PC-3 (cell line): ENCODE measurements at regions not wholly inside any gene's neighbourhood (a gene's known extent, or its start where the extent isn't known, plus 50 kb on each side); places are given as distances from the start of the nearest gene placed in this dataset.

Source experiments
- ATAC-seq: fragments of 200-7000 bp; cut with Tn5 transposase; 2 replicates; pipeline ENCODE4 v1.9.1; 2020; ENCODE audit warnings: mild to moderate bottlenecking, moderate library complexity
- BruUV-seq: library from RNA; stranded (reverse); fragments of 400-500 nt; replicated peaks from 2 replicates; lab custom pipeline; 2021; lab: Mats Ljungman, UMichigan
- CTCF ChIA-PET: fragments of 300-600 bp; sonication (Branson Sonifier 250); formaldehyde crosslinking; loops from one replicate; lab custom pipeline; 2022; ENCODE audit warnings: antibody characterized with exemption; lab: Charles Lee
- POLR2A ChIA-PET: fragments of 300-600 bp; sonication (Branson Sonifier 250); formaldehyde crosslinking; loops from one replicate; lab custom pipeline; 2022; ENCODE audit warnings: antibody characterized with exemption; ENCODE audit not compliant: unreplicated experiment; lab: Charles Lee
- DNase-seq: peaks from one replicate; pipeline ENCODE4 v3.0.0-alpha.2; 2015
- H2AFZ ChIP-seq: fragments of 300-600 bp; sonication (generic); 2 replicates; pipeline ENCODE4 v1.6.0; 2016; ENCODE audit warnings: antibody characterized with exemption, low read length
- H3F3A ChIP-seq: fragments of 300-600 bp; sonication (generic); one replicate; pipeline ENCODE4 v1.6.0; 2017; ENCODE audit warnings: antibody characterized with exemption, low read length, control low read depth, mild to moderate bottlenecking; ENCODE audit not compliant: unreplicated experiment
- H3K27ac ChIP-seq: fragments of 300-600 bp; sonication (generic); 2 replicates; pipeline ENCODE4 v1.5.1; 2016; ENCODE audit warnings: mild to moderate bottlenecking, low read length
- H3K27me3 ChIP-seq: fragments of 300-600 bp; sonication (generic); 2 replicates; pipeline ENCODE4 v1.6.1; 2016; ENCODE audit warnings: low read length, mixed read lengths
- H3K36me3 ChIP-seq: fragments of 300-600 bp; sonication (generic); 2 replicates; pipeline ENCODE4 v1.6.1; 2016; ENCODE audit warnings: low read depth, mixed run types, low read length, mixed read lengths
- H3K4me1 ChIP-seq: fragments of 300-600 bp; sonication (generic); 2 replicates; pipeline ENCODE4 v1.5.1; 2016; ENCODE audit warnings: low read length; ENCODE audit not compliant: insufficient read depth
- H3K4me2 ChIP-seq: fragments of 300-600 bp; sonication (generic); 2 replicates; pipeline ENCODE4 v1.6.0; 2016; ENCODE audit warnings: low read length
- H3K4me3 ChIP-seq: fragments of 300-600 bp; sonication (generic); 2 replicates; pipeline ENCODE4 v1.5.1; 2016; ENCODE audit warnings: mild to moderate bottlenecking, low read length, mixed read lengths
- H3K79me2 ChIP-seq: fragments of 300-600 bp; sonication (generic); 2 replicates; pipeline ENCODE4 v1.6.1; 2017; ENCODE audit warnings: low read length, mixed read lengths
- H3K9ac ChIP-seq: fragments of 300-600 bp; sonication (generic); 2 replicates; pipeline ENCODE4 v1.6.0; 2016; ENCODE audit warnings: mild to moderate bottlenecking, low read length
- H3K9me2 ChIP-seq: fragments of 300-600 bp; sonication (generic); replicated peaks from 2 replicates; pipeline ENCODE4 v1.6.1; 2016; ENCODE audit warnings: mixed run types, low read length, mixed read lengths
- H3K9me3 ChIP-seq: fragments of 300-600 bp; sonication (generic); 2 replicates; pipeline ENCODE4 v1.6.1; 2016; ENCODE audit warnings: low read length, mixed read lengths
- H4K20me1 ChIP-seq: fragments of 300-600 bp; sonication (generic); 2 replicates; pipeline ENCODE4 v1.6.1; 2016; ENCODE audit warnings: low read length, mixed read lengths
- CTCF ChIP-seq: fragments of 300-600 bp; sonication (generic); conservative IDR thresholded peaks from 2 replicates; pipeline ENCODE4 v1.5.1; 2017; ENCODE audit warnings: antibody characterized with exemption, low read depth, mild to moderate bottlenecking, low read length
- EZH2 ChIP-seq: fragments of 300-600 bp; sonication (generic); IDR thresholded peaks from one replicate; pipeline ENCODE4 v1.6.1; 2017; ENCODE audit warnings: antibody characterized with exemption, mild to moderate bottlenecking, low read length; ENCODE audit not compliant: unreplicated experiment
- EZH2phosphoT487 ChIP-seq: fragments of 300-600 bp; sonication (generic); IDR thresholded peaks from 2 replicates; pipeline ENCODE4 v1.6.1; 2018; ENCODE audit warnings: mild to moderate bottlenecking, antibody characterized with exemption, low read length, borderline replicate concordance
- intact Hi-C: fragments of 100-400 bp; cut with micrococcal nuclease; formaldehyde crosslinking; loops from 2 replicates; pipeline ENCODE4 v1.9.0; 2023

GRCh38 chr4:36624030-36624429 lies 342.6 kb downstream of the DTHD1 start:
- DNase-seq (no peak), ATAC-seq (no peak)
- H3K79me2 ChIP-seq = no peaks in the 10 kb centered on the region
- H3K9me2 ChIP-seq = no peaks in the 10 kb centered on the region
- no peak overlapping the region for H3K27ac ChIP-seq
- no peaks in the 10 kb centered on the region for H3K27me3 ChIP-seq
- BruUV-seq = no TSS peak
- ChIA-PET POLR2A (no interaction called here), CTCF (no interaction called here)
- no peaks in the 10 kb centered on the region for H3F3A ChIP-seq
- intact Hi-C loops = no loop called here
- H4K20me1 ChIP-seq = no peaks in the 10 kb centered on the region
- H3K9ac ChIP-seq = no peak overlapping the region
- no peak overlapping the region for H3K4me2 ChIP-seq
- H2AFZ ChIP-seq = no peak overlapping the region
- no peaks in the 10 kb centered on the region for H3K36me3 ChIP-seq
- no peaks in the 10 kb centered on the region for H3K9me3 ChIP-seq
- no peak overlapping the region for H3K4me3 ChIP-seq
- TF ChIP-seq CTCF = no peak
- TF ChIP-seq EZH2phosphoT487 = no peak
- no peak for TF ChIP-seq EZH2
- H3K4me1 ChIP-seq = no peaks in the 10 kb centered on the region

GRCh38 chr4:36638273-36638811 lies 356.9 kb downstream of the DTHD1 start:
- ChIA-PET POLR2A (no interaction called here), CTCF (no interaction called here)
- H4K20me1 ChIP-seq = no peaks in the 10 kb centered on the region
- H3F3A ChIP-seq = no peaks in the 10 kb centered on the region
- no peak overlapping the region for H2AFZ ChIP-seq
- H3K9me2 ChIP-seq = no peaks in the 10 kb centered on the region
- H3K36me3 ChIP-seq = no peaks in the 10 kb centered on the region
- H3K27me3 ChIP-seq = no peaks in the 10 kb centered on the region
- DNase-seq = no peak
- H3K4me2 ChIP-seq = no peak overlapping the region
- no peak overlapping the region for H3K9ac ChIP-seq
- H3K9me3 ChIP-seq = no peaks in the 10 kb centered on the region
- no peak for ATAC-seq
- no peaks in the 10 kb centered on the region for H3K4me1 ChIP-seq
- H3K27ac ChIP-seq = no peak overlapping the region
- no peak for TF ChIP-seq EZH2
- TF ChIP-seq CTCF = no peak
- no peak for TF ChIP-seq EZH2phosphoT487
- H3K4me3 ChIP-seq = no peak overlapping the region
- intact Hi-C loops = no loop called here
- H3K79me2 ChIP-seq = no peaks in the 10 kb centered on the region
- no TSS peak for BruUV-seq

GRCh38 chr4:36640876-36641275 lies 359.5 kb downstream of the DTHD1 start:
- no peak for ATAC-seq
- POLR2A ChIA-PET = no interaction called here

More at GRCh38 chr4:36640876-36641275, 359.5 kb downstream of the DTHD1 start:
- no peaks in the 10 kb centered on the region for H3K9me2 ChIP-seq
- no peak overlapping the region for H3K4me3 ChIP-seq
- H3K27me3 ChIP-seq = no peaks in the 10 kb centered on the region
- no peaks in the 10 kb centered on the region for H3K9me3 ChIP-seq
- H3F3A ChIP-seq = no peaks in the 10 kb centered on the region
- intact Hi-C loops = no loop called here
- no peak for DNase-seq
- no peak overlapping the region for H3K4me2 ChIP-seq
- no peaks in the 10 kb centered on the region for H3K4me1 ChIP-seq
- CTCF ChIA-PET = no interaction called here
- no peaks in the 10 kb centered on the region for H3K79me2 ChIP-seq
- H3K36me3 ChIP-seq = no peaks in the 10 kb centered on the region
- BruUV-seq = no TSS peak
- no peak overlapping the region for H3K9ac ChIP-seq
- no peak overlapping the region for H2AFZ ChIP-seq
- no peak overlapping the region for H3K27ac ChIP-seq
- no peak for TF ChIP-seq CTCF
- no peak for TF ChIP-seq EZH2
- TF ChIP-seq EZH2phosphoT487 = no peak
- no peaks in the 10 kb centered on the region for H4K20me1 ChIP-seq
